ENCODE measurements at regions not wholly inside any gene's neighbourhood (a gene's known extent, or its start where the extent isn't known, plus 50 kb on each side); places are given as distances from the start of the nearest gene placed in this dataset.

- TF ChIP-seq CTCF (IDR thresholded peaks at IDR 0.05) = no peak
- no peak for TF ChIP-seq POLR2A (IDR thresholded peaks at IDR 0.05)
- TF ChIP-seq POLR2AphosphoS5 (IDR thresholded peaks at IDR 0.05) = no peak
Measured at GRCh38 chr6:104268389-104268788, 591.3 kb downstream of the HACE1 start.
